ENCODE measurements at regions not wholly inside any gene's neighbourhood (a gene's known extent, or its start where the extent isn't known, plus 50 kb on each side); places are given as distances from the start of the nearest gene placed in this dataset.

DNA sequence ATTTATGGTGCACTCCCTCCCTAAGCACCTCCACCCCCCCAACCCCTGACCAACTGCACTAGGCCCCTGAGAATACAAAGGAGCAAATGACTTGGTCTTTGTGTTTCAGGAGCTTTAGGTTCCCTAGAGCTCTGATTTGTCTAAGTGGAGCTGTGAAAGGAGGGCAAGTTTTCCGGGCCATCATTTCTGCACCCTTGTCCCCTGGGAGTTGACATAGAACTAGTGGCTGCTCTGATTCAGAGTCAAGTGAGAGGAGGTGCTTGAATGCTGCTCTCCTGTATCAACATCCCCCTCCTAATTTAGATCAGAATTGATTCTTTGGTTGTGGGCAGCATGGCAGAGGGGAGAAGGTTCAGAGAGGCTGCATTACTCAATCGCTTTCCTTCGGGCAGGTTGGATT, 391.6 kb downstream of the KCNRG start:
- H3K36me3 ChIP-seq (ENCODE audit: insufficient read depth, low read length): no peaks in the 10 kb centered on the region
- no peak overlapping the region for H3K4me3 ChIP-seq (ENCODE audit: insufficient read depth, low read length)
- no peak overlapping the region for H3K27ac ChIP-seq (ENCODE audit: low read depth, low read length)
- TF ChIP-seq, protein P1, sequence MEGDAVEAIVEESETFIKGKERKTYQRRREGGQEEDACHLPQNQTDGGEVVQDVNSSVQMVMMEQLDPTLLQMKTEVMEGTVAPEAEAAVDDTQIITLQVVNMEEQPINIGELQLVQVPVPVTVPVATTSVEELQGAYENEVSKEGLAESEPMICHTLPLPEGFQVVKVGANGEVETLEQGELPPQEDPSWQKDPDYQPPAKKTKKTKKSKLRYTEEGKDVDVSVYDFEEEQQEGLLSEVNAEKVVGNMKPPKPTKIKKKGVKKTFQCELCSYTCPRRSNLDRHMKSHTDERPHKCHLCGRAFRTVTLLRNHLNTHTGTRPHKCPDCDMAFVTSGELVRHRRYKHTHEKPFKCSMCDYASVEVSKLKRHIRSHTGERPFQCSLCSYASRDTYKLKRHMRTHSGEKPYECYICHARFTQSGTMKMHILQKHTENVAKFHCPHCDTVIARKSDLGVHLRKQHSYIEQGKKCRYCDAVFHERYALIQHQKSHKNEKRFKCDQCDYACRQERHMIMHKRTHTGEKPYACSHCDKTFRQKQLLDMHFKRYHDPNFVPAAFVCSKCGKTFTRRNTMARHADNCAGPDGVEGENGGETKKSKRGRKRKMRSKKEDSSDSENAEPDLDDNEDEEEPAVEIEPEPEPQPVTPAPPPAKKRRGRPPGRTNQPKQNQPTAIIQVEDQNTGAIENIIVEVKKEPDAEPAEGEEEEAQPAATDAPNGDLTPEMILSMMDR (IDR thresholded peaks at IDR 0.05; ENCODE audit: extremely low read depth, low read depth, low read length): no peak
- no peak overlapping the region for H3K4me2 ChIP-seq (ENCODE audit: insufficient read depth, low read length)
- H4K20me1 ChIP-seq (ENCODE audit: insufficient read depth, low read length): no peaks in the 10 kb centered on the region
- H3K27me3 ChIP-seq (ENCODE audit: insufficient read depth, low read length): no peaks in the 10 kb centered on the region
- H3K9me3 ChIP-seq (ENCODE audit: low read depth, low read length): no peaks in the 10 kb centered on the region
- no peaks in the 10 kb centered on the region for H3K79me2 ChIP-seq (ENCODE audit: insufficient read depth, low read length)
- peak; percentile 63 for DNase-seq (ENCODE audit: insufficient read length, low spot score, missing footprints)
- no peak overlapping the region for H2AFZ ChIP-seq (ENCODE audit: low read length)
- peaks cover 21% of the 10 kb centered on the region for H3K4me1 ChIP-seq (ENCODE audit: insufficient read depth, low read length)

DNA sequence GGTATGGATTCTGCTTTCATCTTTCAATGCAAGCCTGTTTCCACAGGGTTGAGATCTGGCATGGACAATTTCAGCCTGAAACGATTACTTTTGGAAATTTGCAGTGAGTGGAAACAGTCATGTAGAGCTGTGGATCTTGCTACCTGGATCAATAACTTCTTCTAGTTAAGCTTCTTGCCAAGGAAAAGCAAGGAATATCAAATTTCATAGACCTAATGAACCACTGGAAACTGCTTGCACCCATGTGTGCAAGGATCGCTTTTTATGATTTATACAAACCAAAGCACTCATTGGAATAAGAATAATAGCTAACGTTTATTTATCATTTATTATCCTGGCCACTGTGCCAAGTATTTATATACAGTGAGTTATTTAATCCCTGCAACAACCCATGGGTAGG, 392.8 kb downstream of the KCNRG start:
- Histone ChIP-seq H3K27me3 (ENCODE audit: insufficient read depth, low read length) (no peaks in the 10 kb centered on the region), H3K79me2 (ENCODE audit: insufficient read depth, low read length) (no peaks in the 10 kb centered on the region), H3K36me3 (ENCODE audit: insufficient read depth, low read length) (no peaks in the 10 kb centered on the region), H3K27ac (ENCODE audit: low read depth, low read length) (no peak overlapping the region), H3K4me2 (ENCODE audit: insufficient read depth, low read length) (no peak overlapping the region), H4K20me1 (ENCODE audit: insufficient read depth, low read length) (no peaks in the 10 kb centered on the region), H3K4me3 (ENCODE audit: insufficient read depth, low read length) (no peak overlapping the region), H3K9me3 (ENCODE audit: low read depth, low read length) (no peaks in the 10 kb centered on the region), H2AFZ (ENCODE audit: low read length) (no peak overlapping the region), H3K4me1 (ENCODE audit: insufficient read depth, low read length) (peaks cover 24% of the 10 kb centered on the region)
- DNase-seq (ENCODE audit: insufficient read length, low spot score, missing footprints): no peak
- TF ChIP-seq, protein P1 (IDR thresholded peaks at IDR 0.05; ENCODE audit: extremely low read depth, low read depth, low read length): no peak

DNA sequence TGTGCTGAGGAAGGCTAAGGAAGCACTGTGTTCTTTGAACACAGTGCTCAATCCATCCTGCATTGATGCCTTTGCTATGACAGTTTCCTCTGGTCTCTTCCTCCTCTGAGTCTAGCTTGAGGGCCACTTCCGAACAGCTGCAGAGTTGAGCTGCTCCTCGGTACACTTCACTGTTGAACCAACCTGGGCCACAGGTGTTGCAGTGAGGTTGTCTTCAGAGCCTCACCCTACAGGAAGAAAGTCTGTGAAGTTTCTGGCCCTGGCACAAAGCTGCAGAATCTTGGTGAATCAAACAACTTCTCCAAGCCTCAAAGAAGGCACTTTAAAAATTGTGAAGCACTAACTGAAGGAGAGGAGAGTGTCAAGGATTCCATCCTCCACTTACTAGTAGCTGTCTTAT, 394.0 kb downstream of the KCNRG start:
- Histone ChIP-seq H3K4me2 (ENCODE audit: insufficient read depth, low read length) (no peak overlapping the region), H3K4me1 (ENCODE audit: insufficient read depth, low read length) (peaks cover 25% of the 10 kb centered on the region), H3K27me3 (ENCODE audit: insufficient read depth, low read length) (no peaks in the 10 kb centered on the region), H3K36me3 (ENCODE audit: insufficient read depth, low read length) (no peaks in the 10 kb centered on the region), H3K4me3 (ENCODE audit: insufficient read depth, low read length) (no peak overlapping the region), H2AFZ (ENCODE audit: low read length) (no peak overlapping the region), H4K20me1 (ENCODE audit: insufficient read depth, low read length) (no peaks in the 10 kb centered on the region), H3K79me2 (ENCODE audit: insufficient read depth, low read length) (no peaks in the 10 kb centered on the region), H3K9me3 (ENCODE audit: low read depth, low read length) (no peaks in the 10 kb centered on the region), H3K27ac (ENCODE audit: low read depth, low read length) (no peak overlapping the region)
- TF ChIP-seq, protein P1 (IDR thresholded peaks at IDR 0.05; ENCODE audit: extremely low read depth, low read depth, low read length): no peak
- no peak for DNase-seq (ENCODE audit: insufficient read length, low spot score, missing footprints)

DNA sequence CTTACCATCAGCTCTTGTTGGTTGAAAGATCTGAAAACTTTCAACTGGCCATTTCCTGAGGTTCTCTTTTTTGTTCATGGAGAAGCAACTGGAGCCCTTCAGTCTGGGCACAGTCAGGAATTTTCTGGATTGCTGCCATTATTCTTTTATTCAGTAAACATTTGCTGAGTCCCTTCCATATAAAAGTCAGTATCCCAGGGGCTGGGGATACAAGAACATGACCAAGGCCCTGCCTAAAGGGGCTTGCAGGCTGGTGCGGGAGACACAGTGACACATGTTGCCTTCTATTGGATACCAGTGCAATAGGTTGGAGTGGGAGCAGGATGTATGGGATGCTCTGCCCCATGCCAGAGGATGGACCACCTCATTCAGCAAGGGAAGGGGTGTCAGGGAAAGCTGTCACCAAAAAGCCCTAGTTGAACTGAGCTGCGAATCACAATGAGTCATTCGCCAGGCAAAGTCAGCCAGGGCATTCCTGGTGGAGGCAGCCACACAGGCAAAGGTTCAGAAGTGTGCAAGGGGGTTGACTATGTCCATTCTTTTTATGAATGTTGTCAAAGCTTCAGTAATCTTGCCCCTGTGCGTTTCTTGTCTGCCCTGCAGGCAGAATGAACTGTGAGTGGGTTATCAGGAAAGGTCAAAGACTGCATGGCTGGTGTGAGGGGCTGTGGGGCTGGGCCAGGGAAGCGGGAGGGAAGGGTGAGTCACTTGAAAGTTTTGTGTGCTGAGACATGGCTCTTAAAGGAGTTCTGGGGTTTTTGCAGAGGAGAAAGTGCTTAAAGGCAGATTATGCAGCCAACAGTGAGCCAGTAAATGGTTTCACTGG, 395.9 kb downstream of the KCNRG start:
- TF ChIP-seq, protein P1 (IDR thresholded peaks at IDR 0.05; ENCODE audit: extremely low read depth, low read depth, low read length): no peak
- peaks cover 25% of the 10 kb centered on the region for H3K4me1 ChIP-seq (ENCODE audit: insufficient read depth, low read length)
- H3K9me3 ChIP-seq (ENCODE audit: low read depth, low read length): no peaks in the 10 kb centered on the region
- H3K36me3 ChIP-seq (ENCODE audit: insufficient read depth, low read length): no peaks in the 10 kb centered on the region
- no peaks in the 10 kb centered on the region for H3K79me2 ChIP-seq (ENCODE audit: insufficient read depth, low read length)
- no peaks in the 10 kb centered on the region for H4K20me1 ChIP-seq (ENCODE audit: insufficient read depth, low read length)
- H3K27ac ChIP-seq (ENCODE audit: low read depth, low read length): peak overlapping the region; percentile 65
- H3K27me3 ChIP-seq (ENCODE audit: insufficient read depth, low read length): no peaks in the 10 kb centered on the region
- H3K4me2 ChIP-seq (ENCODE audit: insufficient read depth, low read length): peak overlapping the region; percentile 63
- peak; percentile 82 for DNase-seq (ENCODE audit: insufficient read length, low spot score, missing footprints)
- H2AFZ ChIP-seq (ENCODE audit: low read length): peak overlapping the region; percentile 15
- H3K4me3 ChIP-seq (ENCODE audit: insufficient read depth, low read length): no peak overlapping the region

Data from osteoblast (primary cell).